GM19193 (cell line): ENCODE measurements at regions not wholly inside any gene's neighbourhood (a gene's known extent, or its start where the extent isn't known, plus 50 kb on each side); places are given as distances from the start of the nearest gene placed in this dataset.

ENCODE experiments used
- POLR2A ChIP-seq: IDR thresholded peaks from 4 replicates; pipeline ENCODE4 v1.6.1; 2011; ENCODE audit not compliant: insufficient read depth, insufficient read length; ENCODE audit errors: extremely low read depth

DNA sequence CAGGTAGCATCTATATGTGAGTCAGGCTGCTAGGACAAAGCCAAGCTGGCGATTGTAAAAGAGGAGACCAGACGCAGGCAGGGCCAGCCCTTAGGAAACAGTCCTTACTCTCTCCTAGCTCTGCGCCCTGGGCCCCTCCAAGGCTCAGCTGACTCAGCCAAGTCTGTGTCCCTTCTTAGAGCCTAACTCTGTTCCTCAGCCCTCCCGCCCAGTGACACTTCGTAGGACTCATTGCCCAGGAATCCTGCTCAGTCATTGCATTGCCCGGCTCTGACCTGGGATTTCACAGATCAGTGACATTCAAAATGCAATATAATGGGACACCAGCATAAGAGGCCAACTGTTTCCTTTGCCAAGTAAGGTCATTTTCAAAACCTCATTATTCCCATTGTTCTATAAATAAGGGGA is 244.2 kb downstream of the TLE3 start:
- no peak for TF ChIP-seq POLR2A

DNA sequence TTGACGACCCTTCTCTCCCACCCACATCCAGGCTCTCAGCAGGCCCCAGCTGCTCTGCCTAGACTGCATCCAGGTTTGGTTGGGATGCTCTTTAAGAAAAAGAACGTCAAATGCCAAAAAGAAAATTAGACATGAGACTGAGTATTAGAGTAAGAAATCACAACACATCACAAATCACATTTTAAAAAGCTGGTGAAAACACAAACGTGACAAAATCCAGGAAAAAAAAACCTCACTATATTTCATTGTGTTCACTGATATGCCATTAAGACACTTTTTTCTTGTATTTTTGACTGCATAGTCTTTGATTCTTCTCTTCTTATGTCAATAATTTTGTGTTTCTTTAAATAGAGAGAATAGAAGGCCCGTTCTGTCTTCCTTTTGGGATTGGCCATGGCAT is 243.7 kb downstream of the TLE3 start:
- TF ChIP-seq POLR2A: no peak

DNA sequence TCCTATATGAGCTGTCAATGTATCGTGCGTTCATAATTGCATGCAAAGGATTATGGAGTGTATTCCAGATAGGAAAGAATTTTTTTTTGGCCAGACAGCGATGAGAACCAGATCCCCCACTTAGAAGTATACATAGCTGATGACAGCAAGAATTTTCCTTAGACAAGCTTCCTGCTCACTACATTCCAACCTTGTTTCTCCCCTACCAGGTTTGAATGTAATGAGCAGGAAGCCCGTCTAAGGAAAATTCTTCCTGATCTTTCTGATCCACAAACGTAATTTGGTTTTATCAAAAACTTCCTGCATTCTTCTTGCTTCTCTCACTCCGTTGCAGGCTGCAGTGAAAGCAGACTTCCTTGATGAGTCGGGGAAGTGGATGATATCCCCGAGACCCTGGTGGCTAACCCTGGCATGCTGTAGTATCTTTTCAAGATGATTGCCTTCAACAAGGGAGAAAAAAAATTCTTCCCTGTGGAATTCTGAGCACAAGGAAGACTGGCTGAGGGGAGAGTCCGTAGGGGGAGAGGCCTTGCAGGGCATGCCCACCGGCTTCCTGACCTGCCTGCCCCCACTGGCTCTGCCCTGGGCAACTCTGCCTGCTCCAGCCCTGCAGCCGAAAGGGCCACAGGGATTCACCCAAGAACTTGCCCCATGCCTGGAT is 243.1 kb downstream of the TLE3 start:
- TF ChIP-seq POLR2A: no peak

DNA sequence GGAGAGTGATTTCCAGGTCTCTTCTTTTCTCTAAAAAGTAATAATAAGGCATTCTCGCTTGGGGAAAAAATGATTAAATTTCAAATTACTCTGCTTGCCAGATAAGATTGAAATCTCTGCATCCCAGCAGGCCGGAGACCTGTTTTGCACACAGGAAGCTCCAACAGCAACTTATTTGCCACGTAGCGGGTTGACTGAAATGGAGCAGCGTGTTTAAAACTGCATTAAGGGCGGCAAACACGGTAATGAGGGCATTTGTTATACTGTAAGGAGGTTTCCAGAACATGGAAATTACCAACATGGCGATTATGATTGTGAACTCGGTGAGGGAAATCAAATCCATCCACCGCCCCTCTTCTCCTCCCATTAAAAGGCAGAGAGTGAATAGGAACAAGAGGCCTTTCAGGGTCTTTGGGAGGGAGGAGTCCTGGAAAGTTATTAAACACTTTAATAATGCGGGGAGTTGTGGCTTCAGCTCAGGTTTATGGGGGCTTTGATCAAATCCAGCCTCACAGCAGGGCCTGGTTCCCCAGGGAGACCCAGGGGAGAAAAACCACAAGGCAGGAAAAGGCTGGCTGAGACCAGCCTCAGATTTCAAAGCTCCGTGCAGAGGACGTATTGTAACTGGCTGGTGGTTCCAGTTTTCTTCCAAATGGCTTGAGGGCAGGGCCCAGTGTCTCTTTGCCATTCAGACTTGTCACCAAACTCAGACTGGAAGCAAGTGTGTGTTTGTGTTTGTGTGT is 242.3 kb downstream of the TLE3 start:
- no peak for TF ChIP-seq POLR2A

DNA sequence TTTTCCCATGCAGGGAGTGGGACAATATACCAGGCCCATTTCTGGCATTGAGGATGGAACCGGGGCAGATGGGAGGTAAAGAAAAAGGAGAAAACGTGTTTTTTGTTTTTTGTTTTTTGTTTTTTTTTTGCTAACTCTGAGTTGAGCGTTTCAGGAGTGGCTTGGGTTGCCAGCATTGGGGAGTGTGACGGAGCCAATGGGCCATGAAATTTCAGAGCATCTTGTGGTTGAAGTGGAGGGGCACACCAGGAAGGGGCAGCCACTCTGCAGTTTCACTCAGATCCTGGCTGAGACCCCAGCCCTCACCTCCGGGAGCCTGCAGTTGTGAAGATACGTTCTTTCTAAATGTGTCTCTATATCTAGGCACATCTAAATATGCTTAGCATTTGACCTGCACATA is 240.5 kb downstream of the TLE3 start:
- TF ChIP-seq POLR2A: no peak

DNA sequence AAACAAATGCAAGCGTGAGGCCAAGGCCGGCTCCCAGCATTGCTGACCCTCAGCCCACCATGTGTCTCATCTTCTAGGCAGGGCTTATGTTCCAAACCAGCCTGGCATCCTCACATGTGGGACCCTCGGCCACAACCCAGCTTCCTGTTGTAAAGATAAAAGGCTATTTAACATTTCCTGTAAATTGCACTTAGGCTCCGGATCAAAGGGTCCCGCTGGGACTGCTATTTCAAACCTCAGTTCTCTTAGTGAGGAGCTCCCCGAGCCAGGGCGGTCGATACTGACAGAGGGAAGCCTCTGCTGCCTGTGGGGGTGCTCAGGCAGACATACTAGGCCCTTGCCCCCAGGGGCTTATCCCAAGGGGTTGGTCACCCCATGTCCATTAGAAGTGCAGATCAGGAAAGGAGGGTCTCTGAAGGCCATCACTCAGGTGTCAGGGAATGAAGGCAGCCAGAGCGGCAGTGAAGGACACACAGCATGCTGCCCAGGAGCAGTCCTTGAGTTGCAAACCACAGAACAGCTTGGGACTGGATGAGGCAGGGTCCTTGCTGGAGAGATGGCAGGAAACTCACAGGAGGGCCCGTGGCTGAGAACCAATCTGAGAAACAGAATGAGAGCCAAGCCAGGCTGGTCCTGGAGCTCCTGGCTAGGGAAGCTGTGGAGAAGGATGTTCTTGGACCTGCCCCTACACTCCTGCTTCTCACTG is 239.9 kb downstream of the TLE3 start:
- TF ChIP-seq POLR2A: no peak

DNA sequence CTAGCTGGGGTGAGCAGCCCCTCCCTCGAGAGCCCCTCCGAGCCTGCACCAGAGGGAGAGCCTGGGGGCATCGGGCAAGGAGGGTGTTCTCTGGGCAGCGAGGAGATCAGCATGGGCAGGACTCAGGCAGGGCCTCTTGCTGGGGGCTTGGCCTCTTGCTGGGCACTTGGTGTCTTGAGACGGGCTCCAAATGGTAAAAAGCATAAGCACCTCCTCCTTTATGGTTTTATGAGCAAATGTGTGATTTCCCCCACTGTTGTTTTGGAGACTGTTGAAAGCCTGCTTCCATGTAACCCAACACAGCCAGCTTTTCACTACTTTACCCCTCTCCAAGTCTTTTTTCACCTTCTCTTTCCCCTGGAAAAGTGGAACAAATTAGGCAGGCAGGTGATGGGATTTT is 239.3 kb downstream of the TLE3 start:
- no peak for TF ChIP-seq POLR2A

DNA sequence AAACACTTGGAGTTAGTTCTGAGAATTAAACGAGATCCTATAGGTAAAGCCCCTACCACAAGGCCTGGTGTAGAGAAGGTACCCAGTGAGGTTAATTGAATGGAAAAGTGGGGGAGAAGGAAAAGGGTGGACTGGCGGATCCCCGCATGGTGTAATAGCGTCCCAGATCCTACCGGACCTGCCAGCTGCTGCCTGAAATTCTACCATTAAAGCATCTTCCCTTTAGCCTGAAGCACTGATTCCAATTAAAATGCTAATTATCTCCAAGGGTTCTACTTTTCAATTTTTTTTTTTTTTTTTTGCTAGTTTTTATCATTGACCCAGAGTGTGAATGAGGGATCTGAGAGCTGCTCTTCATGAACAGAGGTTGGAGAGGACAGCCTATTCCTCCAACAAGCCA is 237.9 kb downstream of the TLE3 start:
- no peak for TF ChIP-seq POLR2A

DNA sequence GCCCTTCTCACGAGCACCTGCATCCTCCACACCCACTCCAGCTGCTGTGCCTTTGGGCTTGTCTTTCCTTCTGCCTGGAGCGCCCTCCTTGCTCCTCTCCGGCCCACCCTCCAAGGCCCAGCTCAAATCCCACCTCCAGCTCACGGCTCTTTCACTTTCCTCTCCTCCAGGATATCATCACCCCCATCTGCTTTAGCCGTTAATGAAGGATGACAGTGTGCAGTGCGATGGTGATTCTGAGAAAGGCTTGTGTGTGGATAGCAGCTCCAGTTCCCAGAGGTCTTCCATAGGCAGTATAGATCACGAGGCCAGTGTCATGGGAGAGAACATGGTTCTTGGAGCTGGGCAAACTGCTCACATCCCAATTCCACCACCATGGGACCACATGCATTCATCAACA is 237.4 kb downstream of the TLE3 start:
- no peak for TF ChIP-seq POLR2A

DNA sequence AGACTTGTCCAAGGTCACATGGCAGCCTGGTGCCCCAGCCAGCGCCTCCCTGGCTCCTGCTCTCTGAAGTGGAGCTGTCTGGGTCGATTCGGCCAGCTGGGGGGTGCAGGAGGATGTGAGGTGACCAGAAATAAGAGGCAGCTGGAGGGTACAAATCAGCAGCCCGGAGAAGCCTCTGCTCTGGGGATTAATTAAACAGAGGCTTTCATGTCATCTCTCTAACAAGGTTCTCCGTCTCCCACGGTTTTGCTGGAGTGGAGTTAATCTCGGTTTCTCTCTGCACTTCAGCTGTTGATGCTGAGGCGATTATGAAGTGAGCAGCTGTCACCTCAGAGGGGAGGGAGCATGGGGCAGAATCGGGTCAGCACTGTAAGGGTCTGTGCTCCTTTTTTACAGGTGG is 236.8 kb downstream of the TLE3 start:
- no peak for TF ChIP-seq POLR2A

DNA sequence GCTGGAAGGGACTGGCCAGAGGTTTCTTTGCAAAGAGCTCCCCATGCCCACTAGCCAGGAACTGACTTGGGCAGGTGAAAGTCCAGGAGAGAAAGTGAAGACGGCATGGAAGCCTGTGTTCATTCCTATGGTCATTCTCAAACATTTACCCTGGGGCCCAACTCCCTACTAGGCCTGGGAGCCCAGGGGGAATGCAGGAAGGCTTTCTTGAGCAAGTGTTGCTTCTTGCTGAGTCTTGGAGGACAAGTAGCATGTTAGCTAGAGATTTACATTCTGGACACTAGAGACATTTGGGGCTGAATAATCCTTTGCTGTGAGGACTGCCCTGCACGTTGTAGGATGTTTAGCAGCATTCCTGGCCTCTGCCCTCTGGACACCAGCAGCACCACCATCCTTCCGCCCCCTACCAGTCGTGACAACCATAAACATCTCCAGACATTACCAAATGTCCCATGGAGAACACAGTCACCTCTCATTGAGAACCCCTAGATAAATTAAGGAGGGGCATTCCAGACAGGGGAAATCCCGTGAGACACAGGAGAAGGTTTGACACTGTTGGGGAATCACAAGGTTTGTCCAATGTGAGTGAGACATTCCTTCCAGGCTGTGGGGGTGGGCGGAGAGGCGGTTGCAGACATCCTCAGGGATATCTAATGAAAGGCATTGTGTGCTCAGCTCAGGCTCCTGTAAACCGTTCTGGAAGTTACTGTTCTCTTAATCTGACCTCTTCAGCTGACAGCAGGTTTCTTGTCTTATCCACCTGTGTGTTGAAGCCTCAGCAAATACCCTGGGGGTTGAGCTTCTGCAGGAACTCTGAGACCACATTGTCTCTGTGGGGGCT is 236.2 kb downstream of the TLE3 start:
- TF ChIP-seq POLR2A: no peak

DNA sequence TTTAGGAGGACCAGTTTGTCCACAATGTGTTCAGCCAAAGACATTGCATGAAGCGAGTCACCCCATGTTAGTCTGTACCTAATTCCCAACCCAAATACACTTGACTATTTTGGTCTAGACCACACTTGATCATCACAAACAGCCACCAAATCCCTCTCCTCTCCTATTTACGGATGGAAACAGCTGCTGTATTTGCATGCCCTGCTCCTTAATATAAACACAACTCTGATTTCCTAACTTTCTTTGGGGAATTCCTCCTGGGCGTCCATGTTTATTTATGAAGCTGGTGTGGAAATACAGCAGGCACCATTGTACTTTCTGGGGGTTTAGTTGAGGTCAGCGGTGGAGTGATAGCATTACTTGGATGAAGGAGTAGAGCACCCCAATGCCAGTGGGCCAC is 235.2 kb downstream of the TLE3 start:
- no peak for TF ChIP-seq POLR2A

DNA sequence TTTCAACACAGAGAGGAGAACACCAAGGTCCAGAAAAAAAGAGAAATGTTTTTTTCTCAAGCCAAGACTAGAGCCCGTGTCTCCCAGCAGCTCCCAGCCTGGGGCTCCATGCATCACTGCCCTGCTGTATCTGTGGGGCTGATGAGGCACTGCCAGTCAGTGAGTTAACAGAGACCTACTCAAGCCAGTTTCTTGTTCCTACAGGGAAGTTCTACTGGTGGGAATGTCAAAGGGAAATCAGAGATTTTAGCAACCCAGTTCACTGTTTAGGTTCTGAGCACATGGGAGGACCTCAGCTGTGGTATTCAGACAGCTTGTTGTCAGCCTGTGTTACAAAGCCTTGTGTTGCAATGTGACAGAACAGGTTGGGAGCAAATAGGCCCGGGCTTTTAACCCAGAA is 234.3 kb downstream of the TLE3 start:
- no peak for TF ChIP-seq POLR2A

DNA sequence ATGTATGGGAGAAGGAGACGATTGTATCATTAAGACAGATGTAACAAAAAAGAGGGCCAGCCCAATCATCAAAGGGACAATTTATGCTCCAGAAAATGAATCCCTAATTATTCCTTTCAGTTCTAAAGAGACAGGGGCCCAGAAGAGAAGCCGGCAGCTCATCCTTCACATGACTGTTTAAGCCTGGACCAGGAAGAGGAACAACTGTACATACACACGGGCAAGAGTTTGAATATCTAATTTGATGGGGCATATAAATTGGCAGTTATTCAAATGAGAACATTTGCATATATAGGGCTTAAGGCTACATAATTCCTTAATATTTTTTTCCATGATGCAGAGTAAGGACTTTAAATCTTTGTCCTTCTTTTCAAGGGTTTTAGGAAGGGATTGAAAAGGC is 232.3 kb downstream of the TLE3 start:
- TF ChIP-seq POLR2A: no peak

DNA sequence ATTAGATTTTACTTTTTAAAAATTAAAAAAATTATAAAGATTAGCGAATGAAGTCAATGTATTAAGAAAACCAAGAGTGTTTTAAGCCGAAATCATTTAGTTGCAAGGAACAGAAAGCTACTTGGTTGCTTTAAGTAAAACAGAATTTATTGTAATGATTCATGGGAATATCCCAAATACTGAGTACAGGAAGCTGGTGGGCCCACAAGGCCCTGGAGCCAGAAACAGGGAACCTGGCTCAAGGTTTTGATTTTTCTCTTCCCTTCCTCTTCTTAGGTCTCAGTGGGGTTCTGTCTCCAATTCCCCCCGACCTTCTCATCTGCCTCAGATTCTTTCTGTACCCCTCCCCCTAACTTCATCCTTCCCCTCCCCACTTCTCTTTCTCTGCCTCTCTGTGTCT is 229.0 kb downstream of the TLE3 start:
- no peak for TF ChIP-seq POLR2A
